KBM-7 (cell line): ENCODE measurements at regions not wholly inside any gene's neighbourhood (a gene's known extent, or its start where the extent isn't known, plus 50 kb on each side); places are given as distances from the start of the nearest gene placed in this dataset.
"Not testable (repeated sequence)": the region's sequence is repeated elsewhere in the genome, so short reads cannot be mapped to it uniquely, and the experiment has no call there.

Experiments used
- DNase-seq: peaks from one replicate; pipeline ENCODE4 v3.0.0-alpha.2; 2015
- in situ Hi-C: fragments of 300-500 bp; cut with MboI; formaldehyde crosslinking; loops from 2 replicates; pipeline ENCODE4 v1.14.3; 2020; ENCODE audit warnings: low sequenced_read_pairs, low pct_unique_long_range_greater_than_20kb, mixed read lengths

DNA sequence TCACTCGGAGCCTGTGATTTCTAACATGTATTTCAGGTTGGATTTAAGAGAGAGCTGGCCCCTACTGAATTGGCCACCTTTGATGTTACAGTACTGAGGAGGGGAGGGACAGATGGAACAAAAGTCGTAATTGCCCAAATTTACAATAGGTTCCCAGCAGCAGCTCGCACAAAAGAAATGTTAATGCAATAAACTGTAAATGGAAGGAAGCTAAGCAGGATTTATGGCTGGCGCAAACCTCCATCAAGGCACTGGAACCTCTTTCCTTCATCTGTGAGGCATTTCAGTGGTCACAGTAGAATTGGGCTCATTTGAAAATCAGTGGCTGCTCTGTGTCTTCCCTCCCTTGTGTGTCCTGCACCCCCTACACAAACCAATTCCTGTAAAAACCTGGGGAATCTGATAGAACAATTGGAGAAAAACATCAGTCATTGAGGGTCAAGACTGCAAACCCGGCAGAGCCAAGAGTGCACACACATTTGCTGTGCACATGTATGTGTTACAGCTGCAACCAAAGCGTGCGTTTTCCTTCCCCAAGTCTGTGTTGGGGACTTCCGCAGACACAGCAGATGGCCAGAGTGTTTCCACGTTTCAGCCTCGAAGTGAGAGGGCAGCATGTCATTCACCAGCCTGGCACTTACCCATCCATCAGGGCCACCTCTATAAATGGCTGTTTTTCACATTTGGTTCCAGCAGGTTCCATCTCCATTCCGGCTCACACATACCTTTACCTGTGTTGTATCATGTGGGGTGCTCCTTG is 192.8 kb downstream of the TM9SF2 start:
- in situ Hi-C loops: no loop called here
- no peak for DNase-seq

DNA sequence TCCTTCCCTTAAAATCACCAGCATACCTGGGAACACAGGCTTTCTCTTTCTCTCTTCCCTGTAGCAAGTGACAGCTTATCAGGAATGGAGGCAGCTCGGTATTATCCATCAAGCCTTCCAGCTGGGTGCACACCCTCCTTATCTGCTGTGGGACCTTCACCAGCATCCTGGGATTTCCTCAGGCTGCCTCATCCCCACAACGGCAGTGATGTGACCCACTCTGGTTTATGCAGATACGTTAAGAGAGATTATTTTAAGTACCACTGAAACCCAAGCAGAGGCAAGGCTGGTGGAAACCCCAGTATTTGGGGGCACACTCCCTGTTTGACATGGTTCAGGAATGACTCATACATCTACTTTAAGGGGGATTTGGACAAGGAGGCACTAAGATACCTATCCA is 192.1 kb downstream of the TM9SF2 start:
- in situ Hi-C loops: no loop called here
- no peak for DNase-seq

DNA sequence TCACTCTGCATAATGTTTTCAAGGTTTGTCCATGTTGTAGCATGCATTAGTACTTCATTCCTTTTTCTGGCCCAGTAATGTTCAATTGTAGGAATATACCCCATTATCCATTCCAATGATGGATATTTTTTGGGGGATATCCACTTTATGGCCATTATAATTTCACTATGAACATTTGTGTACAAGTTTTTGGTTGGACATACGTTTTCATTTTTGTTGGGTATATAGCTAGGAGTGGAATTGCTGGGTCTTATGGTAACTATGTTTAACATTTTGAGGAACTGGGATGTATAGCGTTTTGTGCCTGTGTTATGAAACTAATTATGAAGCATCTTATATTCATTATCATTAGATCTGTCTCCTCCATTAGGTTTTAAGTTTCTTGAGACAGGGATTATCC is 191.6 kb downstream of the TM9SF2 start:
- in situ Hi-C loops: no loop called here
- DNase-seq: no peak

DNA sequence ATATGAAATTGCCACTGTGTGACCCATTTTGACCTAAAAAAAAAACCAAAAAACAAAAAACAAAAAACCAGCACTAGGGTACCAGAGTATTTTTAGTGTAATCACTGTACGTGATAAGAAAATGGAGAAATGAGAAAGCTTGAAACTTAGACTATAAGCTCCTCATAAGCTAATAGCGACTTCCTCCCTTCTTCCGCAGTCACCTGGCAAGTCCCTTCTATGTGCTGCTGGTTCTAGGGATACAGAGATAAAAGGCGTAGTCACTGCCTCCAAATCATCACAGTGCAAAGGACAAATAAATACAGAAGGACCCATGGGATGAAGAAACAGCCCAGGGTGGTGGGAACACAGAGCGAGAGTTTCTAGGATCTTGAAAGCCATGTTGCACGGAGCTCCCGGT is 190.3 kb downstream of the TM9SF2 start:
- in situ Hi-C loops: no loop called here
- DNase-seq: no peak

DNA sequence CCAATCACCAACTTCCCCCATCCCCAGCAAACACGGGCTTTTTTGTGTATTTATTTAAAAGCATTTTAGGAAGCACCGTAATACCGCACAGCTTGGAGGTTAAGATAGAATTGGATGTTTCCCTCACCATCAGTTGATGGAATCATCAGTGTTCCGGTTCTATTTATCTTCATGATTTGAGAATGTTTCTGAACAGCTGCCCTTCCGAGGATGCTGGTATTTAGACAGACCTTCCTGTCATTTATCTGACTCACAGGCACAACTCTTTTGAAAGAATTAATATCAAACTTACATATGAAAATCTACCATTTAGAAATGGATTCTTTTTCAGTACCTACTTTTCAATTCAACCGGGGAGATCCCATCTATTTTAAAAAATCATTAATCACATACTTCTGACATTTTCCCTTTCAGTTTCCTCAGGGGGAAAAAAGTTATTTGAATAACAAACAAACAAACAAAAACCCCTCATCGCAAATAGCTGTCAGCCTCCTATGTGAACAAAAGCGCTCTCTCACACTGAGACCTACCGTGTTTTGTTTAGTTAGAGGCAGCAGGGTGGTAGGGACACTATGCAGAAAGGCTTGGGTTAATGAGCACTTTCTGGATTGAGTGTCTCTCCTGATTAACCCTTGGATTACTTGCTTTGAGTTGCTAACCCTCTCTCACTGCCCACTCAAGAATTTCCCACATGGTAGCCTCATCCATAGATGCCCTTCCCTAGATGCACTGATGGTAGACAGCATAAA is 189.3 kb downstream of the TM9SF2 start:
- no peak for DNase-seq
- in situ Hi-C loops: no loop called here

DNA sequence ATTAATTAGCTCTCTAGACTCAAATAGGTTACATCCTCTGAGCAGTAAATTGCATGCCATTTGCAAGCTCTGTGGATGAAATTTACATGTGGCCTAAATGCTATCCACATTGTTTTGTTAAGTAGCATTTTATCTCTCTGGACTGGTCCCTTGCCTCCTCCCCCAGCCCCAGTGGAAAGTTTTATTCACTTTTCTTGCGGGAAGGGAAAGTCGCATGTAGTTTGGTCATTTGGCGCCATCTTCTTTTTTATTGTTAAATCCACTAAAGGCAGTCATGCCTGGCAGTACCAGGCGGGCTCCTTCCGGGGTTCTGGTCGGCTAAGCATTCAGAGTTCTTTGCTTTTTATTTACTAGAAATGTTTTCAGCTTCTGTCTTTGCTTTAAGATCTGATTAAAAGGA is 188.7 kb downstream of the TM9SF2 start:
- DNase-seq: no peak
- in situ Hi-C loops: no loop called here

DNA sequence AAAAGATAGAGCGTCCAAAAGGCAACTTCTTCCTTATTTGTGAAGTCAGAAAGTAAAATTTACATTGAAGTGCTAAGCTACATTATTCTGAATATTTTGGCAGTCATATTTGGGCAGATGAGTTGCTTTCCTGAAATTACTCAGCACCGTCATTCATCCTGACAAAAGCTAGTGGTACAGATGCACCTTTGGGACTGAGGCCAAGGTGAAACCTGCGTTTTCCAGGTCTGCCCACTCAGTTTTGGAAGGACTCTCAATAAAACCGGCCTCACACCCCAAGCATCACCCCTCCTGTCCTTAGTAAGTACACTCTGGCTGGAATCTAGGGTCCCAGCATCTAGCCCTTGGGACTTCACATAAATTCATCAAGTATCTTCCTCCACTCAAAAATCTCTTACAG is 187.5 kb downstream of the TM9SF2 start:
- no peak for DNase-seq
- in situ Hi-C loops: no loop called here

DNA sequence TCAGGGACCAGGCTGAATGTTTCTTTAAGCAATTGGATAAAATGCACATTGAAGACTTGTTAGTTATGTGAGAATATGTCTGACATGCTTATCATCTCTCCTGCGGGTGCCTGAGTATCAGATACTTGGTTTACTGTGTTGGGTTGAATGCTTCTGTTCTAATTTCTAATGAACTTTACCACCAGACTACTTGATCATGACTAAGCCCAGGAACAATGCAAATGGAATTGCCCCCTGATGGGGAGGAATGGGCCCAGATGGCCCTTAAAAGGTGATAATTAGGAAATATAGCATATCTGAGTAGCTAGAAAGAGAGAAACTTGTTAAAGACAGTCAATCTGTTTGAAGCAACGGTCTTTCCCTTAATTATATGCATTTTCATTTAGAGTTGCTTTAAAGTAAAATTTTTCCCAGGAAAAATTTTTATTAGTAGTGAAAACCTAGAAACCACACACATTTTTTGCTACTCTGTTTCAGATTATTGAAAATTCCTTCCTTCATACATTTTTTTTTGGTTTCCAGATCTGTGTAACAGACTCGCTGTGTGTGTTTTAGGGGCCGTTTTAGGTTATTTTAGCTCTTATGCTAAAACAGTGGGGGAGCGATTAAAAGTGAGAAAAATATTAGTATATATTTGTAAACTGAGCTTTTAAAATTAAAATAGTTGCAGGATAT is 186.6 kb downstream of the TM9SF2 start:
- no peak for DNase-seq
- in situ Hi-C loops: no loop called here

DNA sequence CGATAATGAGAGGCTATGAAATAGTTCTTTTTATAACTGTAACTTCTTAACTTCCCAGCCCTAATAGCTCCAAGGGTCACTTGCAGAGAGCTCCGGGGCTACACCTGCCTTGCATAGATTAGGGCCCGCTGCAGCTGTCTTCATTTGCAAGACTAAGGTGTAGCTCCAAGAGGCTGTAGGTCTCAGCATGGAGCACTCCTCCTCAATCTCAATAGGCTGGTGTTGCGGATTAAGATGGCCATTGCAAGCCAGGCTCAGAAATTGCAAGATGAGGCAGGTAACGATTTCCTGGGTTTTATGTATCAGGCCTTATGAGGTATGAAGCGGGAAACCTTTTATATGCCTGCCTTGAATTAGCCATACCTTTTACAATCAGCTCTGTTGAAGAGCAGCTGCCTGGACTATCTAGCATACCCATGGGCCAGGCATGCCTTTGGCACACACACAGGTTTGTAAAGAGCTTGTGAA is 185.7 kb downstream of the TM9SF2 start:
- DNase-seq: no peak
- in situ Hi-C loops: no loop called here

DNA sequence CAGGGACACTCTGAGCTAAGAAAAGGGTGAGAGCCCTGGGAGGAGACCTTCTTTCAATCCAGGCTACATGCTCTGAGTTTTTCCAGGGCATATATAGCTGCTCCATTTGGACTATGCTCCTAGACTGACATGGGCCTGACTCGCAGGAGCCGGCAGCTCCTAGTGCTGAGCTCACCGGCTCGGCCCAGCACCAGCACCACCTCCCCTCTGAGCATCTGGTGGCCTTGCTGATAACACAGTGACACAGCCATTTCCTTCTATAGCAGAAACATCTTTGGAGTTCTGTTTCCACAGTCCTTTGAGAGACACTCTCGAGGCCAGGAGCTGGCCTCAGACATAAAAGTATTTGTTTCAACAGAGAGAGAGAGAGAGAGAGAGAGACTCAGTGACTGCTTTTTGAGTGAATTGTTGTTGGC is 184.9 kb downstream of the TM9SF2 start:
- no peak for DNase-seq
- in situ Hi-C loops: no loop called here

DNA sequence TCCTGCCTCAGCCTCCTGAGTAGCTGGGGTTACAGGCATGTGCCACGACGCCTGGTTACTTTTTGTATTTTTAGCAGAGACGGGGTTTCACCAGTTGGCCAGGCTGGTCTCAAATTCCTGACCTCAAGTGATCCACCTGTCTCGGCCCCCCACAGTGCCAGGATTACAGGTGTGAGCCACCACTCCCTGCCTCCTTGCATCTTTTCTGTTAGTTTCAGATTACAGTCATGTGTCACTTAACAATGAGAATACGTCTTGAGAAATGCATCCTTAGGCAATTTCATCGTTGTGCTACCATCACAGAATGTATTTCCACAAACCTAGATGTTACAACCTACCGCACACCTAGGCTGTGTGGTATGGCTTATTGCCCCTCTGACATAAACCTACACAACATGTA is 180.4 kb downstream of the TM9SF2 start:
- DNase-seq: no peak
- in situ Hi-C loops: no loop called here

DNA sequence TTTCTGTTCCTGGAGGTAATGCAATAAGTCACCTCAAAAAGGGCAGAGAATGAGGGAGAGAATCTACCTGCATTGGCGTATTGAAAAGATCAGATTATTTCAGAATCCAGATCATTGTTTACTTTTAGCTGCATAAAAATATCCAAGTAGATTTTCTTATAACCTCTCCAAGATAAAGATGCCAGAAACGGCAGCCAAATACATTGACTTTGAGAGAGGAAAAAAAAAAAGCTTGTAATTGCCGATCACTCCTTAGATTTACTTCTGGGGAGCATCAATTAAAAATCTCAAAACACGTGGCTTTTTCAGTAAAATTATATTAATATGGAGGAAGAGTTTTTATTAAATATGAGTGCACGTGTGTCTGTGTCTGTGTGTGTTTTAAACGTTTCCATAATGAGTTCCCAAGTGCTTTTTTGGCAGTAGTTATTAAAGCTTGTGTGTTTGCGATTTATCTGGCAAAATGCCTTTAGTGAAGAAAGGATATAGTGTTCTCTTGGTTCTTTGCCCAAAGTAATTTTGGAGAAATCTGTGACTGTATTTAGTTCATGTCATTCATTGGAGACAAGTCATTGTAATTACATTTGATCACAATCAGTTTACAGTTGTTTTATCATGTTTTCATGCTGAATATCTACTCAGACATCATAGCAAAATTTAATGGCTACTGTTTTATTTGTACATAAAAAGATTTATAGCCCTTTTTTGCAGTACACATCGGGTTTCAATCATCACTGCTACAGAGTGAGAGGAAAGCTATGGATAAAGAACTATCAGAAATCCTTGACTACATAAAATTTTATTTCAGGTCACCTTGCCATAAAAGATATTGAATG is 176.1 kb downstream of the TM9SF2 start:
- in situ Hi-C loops: no loop called here
- no peak for DNase-seq

DNA sequence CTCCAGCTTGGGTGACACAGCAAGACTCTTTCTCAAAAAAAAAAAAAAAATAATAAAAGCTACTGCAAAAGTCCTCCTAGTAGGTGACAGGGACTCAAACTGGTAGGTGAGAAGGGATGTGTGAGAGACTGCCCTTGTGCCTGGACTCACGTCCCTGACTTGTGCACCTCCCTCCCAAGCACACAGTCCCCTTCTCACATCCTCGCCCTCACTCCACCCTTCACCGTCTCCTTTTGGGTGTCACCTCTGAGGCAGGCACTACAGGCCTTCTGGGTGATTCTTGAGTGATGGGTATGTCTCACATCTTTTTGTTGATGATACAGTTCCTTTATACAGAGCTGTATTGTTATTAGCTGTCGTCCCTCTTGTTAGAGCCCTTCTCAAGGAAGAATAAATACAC is 170.5 kb downstream of the TM9SF2 start:
- in situ Hi-C loops: loop anchor here (25.0 kb wide), 1 partner anchor 866 kb away; no protein-coding TSS in a partner anchor
- no peak for DNase-seq

DNA sequence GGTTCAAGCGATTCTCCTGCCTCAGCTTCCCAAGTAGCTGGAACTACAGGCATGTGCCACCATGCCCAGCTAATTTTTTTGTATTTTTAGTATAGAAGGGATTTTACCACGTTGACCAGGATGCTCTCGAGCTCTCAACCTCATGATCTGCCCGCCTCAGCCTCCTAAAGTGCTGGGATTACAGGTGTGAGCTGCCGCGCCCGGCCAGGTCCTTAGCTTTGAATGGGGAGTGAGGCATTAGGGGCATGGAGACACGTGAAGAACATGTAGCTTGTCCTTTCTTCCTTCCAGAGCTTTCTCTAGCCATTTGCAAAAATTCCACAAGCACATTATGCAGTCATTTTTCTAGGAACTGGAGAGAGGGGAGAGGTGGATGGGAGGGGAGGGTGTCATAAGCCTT is 167.8 kb downstream of the TM9SF2 start:
- DNase-seq: not testable (repeated sequence)
- in situ Hi-C loops: loop anchor here (25.0 kb wide), 1 partner anchor 868 kb away; no protein-coding TSS in a partner anchor

DNA sequence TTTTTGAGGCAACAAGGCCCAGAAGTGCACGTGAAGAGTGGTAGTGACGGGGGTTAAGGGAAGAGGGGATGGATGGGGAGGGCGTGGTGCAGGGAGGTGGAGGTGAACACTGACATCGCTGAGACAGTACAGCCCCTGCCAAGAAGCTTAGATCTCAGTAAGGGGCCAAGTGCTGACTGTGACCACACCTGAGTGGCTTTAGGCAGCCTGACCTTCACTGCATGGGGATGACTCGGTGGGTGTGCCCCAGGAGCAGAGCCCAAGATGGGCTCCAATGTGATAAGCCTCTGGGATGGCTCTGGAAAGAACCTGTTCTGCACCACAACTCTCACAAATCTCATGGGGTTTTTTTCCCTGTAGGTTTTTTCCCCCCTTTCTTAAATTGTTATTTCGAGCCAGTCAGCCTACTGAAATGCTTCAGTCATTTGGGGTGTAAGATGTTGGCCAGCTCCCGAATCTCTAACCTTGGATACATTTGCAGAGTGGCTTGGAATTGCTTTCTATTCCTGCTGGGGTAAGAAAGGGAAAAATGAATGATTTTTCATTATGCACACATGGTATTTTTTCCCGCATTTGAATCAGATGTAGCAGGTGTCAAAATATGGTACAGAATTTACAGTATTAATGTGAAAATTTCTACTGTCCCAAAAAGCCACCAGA is 165.0 kb downstream of the TM9SF2 start:
- in situ Hi-C loops: loop anchor here (25.0 kb wide), 1 partner anchor 871 kb away; no protein-coding TSS in a partner anchor
- DNase-seq: no peak

DNA sequence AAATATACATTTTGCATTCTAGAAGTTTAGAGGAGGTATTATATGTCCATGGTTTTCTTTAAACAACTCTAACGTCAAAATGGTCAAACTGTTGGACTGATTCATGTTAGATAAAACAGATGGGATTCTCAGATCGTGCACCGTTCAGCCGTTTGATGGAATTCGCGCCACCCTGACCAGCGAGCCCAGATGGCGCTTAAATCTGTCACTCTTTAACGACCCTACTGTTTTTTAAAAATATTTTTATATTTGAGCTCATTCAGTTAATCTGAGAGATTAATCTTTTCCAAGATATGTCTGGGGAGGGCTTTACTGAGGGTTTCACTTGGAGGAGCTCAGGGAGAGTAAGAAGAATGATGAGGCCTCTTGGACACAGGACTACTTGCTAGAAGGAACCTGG is 164.4 kb downstream of the TM9SF2 start:
- no peak for DNase-seq
- in situ Hi-C loops: loop anchor here (25.0 kb wide), 1 partner anchor 872 kb away; no protein-coding TSS in a partner anchor

DNA sequence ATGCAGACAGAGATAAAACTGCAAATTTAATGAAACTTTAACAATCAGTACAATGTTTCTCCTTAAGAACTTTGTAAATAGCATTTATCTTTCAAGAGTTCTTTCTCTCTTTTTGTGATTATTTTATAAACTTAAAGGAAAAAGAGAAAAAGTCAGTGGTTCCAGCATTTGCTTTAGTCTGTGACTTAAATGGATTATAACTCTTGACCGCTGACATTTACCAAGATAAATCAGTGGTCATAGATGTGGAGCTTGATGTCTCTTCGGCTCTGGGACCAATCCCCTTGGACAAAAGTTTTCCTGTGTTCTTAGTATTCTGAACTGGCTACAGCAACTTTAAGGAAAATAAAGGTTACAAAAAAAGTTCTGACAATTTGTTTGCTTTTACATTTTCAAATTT is 162.6 kb downstream of the TM9SF2 start:
- in situ Hi-C loops: loop anchor here (25.0 kb wide), 1 partner anchor 873 kb away; no protein-coding TSS in a partner anchor
- DNase-seq: no peak

DNA sequence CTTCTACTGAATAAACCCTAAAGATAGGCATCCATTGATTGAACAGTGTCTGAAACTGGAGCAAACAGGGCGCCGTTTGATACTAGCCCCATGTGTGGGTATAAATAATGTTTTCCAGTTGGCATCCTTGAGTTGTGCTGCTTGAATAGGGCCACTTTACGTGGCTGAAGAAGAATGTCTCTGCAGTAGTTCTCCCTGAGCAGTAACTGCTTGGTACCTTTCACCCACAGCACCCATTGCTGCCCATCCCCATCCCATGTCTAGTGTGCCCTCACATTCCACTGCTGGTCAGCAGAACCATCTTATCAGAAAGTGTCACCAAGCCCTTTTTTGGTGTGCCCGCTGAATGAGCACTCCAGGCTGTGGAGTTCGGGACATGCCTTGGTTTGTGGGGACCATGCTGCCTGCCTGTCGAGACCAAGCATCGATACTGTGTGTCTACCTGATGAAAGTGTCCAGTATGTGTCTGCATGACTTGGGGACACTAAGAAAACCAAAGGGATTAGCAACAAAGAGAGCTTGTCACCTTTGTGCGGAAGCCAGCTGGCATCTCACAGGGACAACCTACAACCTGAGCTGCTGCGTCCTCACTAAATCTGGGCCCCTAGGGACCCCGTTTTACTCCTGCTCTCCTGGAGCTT is 162.0 kb downstream of the TM9SF2 start:
- DNase-seq: no peak
- in situ Hi-C loops: loop anchor here (25.0 kb wide), 1 partner anchor 874 kb away; no protein-coding TSS in a partner anchor
